ENCODE measurements at regions not wholly inside any gene's neighbourhood (a gene's known extent, or its start where the extent isn't known, plus 50 kb on each side); places are given as distances from the start of the nearest gene placed in this dataset.

DNA sequence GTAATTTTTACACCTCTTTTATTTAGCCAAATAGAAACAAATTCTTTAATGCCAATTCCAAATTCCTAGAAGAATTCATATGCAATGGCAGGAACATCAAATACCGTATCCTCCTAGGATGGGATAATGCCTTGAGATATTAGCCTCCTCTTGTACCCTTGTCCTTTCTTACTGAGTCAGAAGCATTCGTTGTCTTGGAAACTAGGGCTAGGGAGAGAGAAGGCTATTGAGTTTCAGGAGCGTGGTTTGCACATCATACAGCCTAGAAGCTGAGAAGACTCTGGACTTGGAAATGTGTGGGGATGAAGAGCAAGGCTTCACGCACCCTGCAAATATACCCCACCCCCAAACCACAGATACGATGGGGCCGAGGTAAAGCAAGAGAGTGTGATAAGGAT, 300.7 kb downstream of the SP3 start:
- TF ChIP-seq CSDC2 (CRISPR knock-in tag; IDR thresholded peaks at IDR 0.05) = no peak
- no peak for TF ChIP-seq ISL1 (CRISPR knock-in tag; IDR thresholded peaks at IDR 0.05)
- no peak for TF ChIP-seq ZNF565 (CRISPR knock-in tag; conservative IDR thresholded peaks at IDR 0.05; ENCODE audit: low read depth)
- no peak for TF ChIP-seq TCF4 (CRISPR knock-in tag; IDR thresholded peaks at IDR 0.05; ENCODE audit: borderline replicate concordance)
- no peak for TF ChIP-seq GLIS3 (CRISPR knock-in tag; IDR thresholded peaks at IDR 0.05)
- TF ChIP-seq OSR1 (CRISPR knock-in tag; IDR thresholded peaks at IDR 0.05) = no peak
- no peak for TF ChIP-seq PATZ1 (CRISPR knock-in tag; IDR thresholded peaks at IDR 0.05; ENCODE audit: borderline replicate concordance)
- no peak for TF ChIP-seq ZFP30 (CRISPR knock-in tag; IDR thresholded peaks at IDR 0.05)
- TF ChIP-seq, protein P1, sequence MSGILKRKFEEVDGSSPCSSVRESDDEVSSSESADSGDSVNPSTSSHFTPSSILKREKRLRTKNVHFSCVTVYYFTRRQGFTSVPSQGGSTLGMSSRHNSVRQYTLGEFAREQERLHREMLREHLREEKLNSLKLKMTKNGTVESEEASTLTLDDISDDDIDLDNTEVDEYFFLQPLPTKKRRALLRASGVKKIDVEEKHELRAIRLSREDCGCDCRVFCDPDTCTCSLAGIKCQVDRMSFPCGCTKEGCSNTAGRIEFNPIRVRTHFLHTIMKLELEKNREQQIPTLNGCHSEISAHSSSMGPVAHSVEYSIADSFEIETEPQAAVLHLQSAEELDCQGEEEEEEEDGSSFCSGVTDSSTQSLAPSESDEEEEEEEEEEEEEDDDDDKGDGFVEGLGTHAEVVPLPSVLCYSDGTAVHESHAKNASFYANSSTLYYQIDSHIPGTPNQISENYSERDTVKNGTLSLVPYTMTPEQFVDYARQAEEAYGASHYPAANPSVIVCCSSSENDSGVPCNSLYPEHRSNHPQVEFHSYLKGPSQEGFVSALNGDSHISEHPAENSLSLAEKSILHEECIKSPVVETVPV (CRISPR knock-in tag; IDR thresholded peaks at IDR 0.05) = no peak
- no peak for TF ChIP-seq ZFP3 (CRISPR knock-in tag; IDR thresholded peaks at IDR 0.05)
- no peak for TF ChIP-seq ZNF8 (CRISPR knock-in tag; IDR thresholded peaks at IDR 0.05)
- TF ChIP-seq TOX (CRISPR knock-in tag; IDR thresholded peaks at IDR 0.05; ENCODE audit: borderline replicate concordance) = no peak
- TF ChIP-seq SNAI2 (CRISPR knock-in tag; IDR thresholded peaks at IDR 0.05) = no peak
- TF ChIP-seq ZC3H10 (CRISPR knock-in tag; IDR thresholded peaks at IDR 0.05) = no peak
- ATAC-seq = peak; percentile 54; the same call in 2 of the 3 replicates

- no peak for TF ChIP-seq ZFP3 (CRISPR knock-in tag; IDR thresholded peaks at IDR 0.05)
- no peak for TF ChIP-seq ZNF8 (CRISPR knock-in tag; IDR thresholded peaks at IDR 0.05)
- TF ChIP-seq, protein P2, sequence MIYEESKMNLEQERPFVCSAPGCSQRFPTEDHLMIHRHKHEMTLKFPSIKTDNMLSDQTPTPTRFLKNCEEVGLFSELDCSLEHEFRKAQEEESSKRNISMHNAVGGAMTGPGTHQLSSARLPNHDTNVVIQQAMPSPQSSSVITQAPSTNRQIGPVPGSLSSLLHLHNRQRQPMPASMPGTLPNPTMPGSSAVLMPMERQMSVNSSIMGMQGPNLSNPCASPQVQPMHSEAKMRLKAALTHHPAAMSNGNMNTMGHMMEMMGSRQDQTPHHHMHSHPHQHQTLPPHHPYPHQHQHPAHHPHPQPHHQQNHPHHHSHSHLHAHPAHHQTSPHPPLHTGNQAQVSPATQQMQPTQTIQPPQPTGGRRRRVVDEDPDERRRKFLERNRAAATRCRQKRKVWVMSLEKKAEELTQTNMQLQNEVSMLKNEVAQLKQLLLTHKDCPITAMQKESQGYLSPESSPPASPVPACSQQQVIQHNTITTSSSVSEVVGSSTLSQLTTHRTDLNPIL (CRISPR knock-in tag; IDR thresholded peaks at IDR 0.05; ENCODE audit: low read depth) = no peak
- TF ChIP-seq, protein P3, sequence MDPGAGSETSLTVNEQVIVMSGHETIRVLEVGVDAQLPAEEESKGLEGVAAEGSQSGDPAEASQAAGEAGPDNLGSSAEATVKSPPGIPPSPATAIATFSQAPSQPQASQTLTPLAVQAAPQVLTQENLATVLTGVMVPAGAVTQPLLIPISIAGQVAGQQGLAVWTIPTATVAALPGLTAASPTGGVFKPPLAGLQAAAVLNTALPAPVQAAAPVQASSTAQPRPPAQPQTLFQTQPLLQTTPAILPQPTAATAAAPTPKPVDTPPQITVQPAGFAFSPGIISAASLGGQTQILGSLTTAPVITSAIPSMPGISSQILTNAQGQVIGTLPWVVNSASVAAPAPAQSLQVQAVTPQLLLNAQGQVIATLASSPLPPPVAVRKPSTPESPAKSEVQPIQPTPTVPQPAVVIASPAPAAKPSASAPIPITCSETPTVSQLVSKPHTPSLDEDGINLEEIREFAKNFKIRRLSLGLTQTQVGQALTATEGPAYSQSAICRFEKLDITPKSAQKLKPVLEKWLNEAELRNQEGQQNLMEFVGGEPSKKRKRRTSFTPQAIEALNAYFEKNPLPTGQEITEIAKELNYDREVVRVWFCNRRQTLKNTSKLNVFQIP (CRISPR knock-in tag; IDR thresholded peaks at IDR 0.05; ENCODE audit: borderline replicate concordance, low read depth) = no peak
- no peak for TF ChIP-seq ZNF565 (CRISPR knock-in tag; conservative IDR thresholded peaks at IDR 0.05; ENCODE audit: low read depth)
- no peak for TF ChIP-seq PPARA (CRISPR knock-in tag; IDR thresholded peaks at IDR 0.05; ENCODE audit: borderline replicate concordance)
- no peak for ATAC-seq
Observed at GRCh38 chr2:173666171-173666888, 298.8 kb downstream of the SP3 start.

DNA sequence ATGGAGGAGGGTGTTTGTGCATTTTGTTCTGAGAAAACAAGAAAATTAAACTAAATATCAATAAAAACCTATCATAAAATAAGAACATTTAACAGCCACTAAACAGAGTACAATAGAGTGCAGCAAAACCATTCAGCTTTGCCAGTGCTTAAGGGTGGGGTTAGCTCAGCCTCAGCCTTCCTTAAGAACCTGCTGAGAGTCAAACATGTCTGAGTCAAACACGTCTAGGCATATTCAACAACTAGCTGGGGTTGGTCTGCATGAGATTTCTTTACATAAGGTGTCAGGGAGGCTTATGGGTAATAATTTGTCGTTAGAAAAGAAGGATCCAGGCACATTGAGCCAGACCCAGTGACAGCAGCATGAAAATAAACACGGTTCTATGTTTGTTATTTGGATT, 298.2 kb downstream of the SP3 start:
- ATAC-seq = no peak
- no peak for TF ChIP-seq PATZ1 (CRISPR knock-in tag; IDR thresholded peaks at IDR 0.05; ENCODE audit: borderline replicate concordance)

GRCh38 chr2:173667415-173667814, 297.8 kb downstream of the SP3 start:
- TF ChIP-seq ARNTL (CRISPR knock-in tag; IDR thresholded peaks at IDR 0.05; ENCODE audit: borderline replicate concordance, low read depth) = no peak
- no peak for TF ChIP-seq ISL1 (CRISPR knock-in tag; IDR thresholded peaks at IDR 0.05)
- TF ChIP-seq ZNF70 (CRISPR knock-in tag; IDR thresholded peaks at IDR 0.05) = no peak
- no peak for TF ChIP-seq PATZ1 (CRISPR knock-in tag; IDR thresholded peaks at IDR 0.05; ENCODE audit: borderline replicate concordance)
- TF ChIP-seq BACH2 (CRISPR knock-in tag; IDR thresholded peaks at IDR 0.05; ENCODE audit: borderline replicate concordance) = no peak

More at GRCh38 chr2:173667415-173667814, 297.8 kb downstream of the SP3 start:
- peak; percentile 89 for ATAC-seq

Data from SK-N-SH treated with all-trans-retinoic acid at 6 μM for 48 hours (cell line).